ENCODE measurements at regions not wholly inside any gene's neighbourhood (a gene's known extent, or its start where the extent isn't known, plus 50 kb on each side); places are given as distances from the start of the nearest gene placed in this dataset.
"Not testable (repeated sequence)": the region's sequence is repeated elsewhere in the genome, so short reads cannot be mapped to it uniquely, and the experiment has no call there.

GRCh38 chr13:43946281-43946680, 66.6 kb downstream of the LACC1 start:
- no peak for DNase-seq
- no peak overlapping the region for H3K4me3 Mint-ChIP-seq

GRCh38 chr13:43947897-43948458, 68.3 kb downstream of the LACC1 start:
- no peak for DNase-seq
- Mint-ChIP-seq H3K4me1 (no peaks in the 10 kb centered on the region), H3K27ac (no peak overlapping the region), H3K4me3 (no peak overlapping the region), H3K27me3 (no peaks in the 10 kb centered on the region), H3K9me3 (no peaks in the 10 kb centered on the region), H3K36me3 (no peaks in the 10 kb centered on the region)
- CTCF ChIA-PET: no interaction called here

More at GRCh38 chr13:43946281-43946680, 66.6 kb downstream of the LACC1 start:
- Mint-ChIP-seq H3K9me3 (no peaks in the 10 kb centered on the region), H3K4me1 (no peaks in the 10 kb centered on the region), H3K27me3 (no peaks in the 10 kb centered on the region), H3K27ac (no peak overlapping the region), H3K36me3 (no peaks in the 10 kb centered on the region)
- CTCF ChIA-PET: no interaction called here

- Mint-ChIP-seq H3K9me3 (no peaks in the 10 kb centered on the region), H3K27me3 (peaks cover 9% of the 10 kb centered on the region), H3K4me1 (no peaks in the 10 kb centered on the region), H3K27ac (no peak overlapping the region), H3K36me3 (no peaks in the 10 kb centered on the region), H3K4me3 (no peak overlapping the region)
- CTCF ChIA-PET: no interaction called here
- no peak for DNase-seq
Observed at GRCh38 chr13:43953370-43953769, 73.7 kb downstream of the LACC1 start.

GRCh38 chr13:43956975-43957374, 77.3 kb downstream of the LACC1 start:
- H3K27ac Mint-ChIP-seq, DNase-seq, H3K4me3 Mint-ChIP-seq, H3K9me3 Mint-ChIP-seq, H3K4me1 Mint-ChIP-seq, H3K36me3 Mint-ChIP-seq, H3K27me3 Mint-ChIP-seq, CTCF ChIA-PET: not testable (repeated sequence)

- H3K9me3 Mint-ChIP-seq: no peaks in the 10 kb centered on the region
- H3K27me3 Mint-ChIP-seq: peaks cover 1% of the 10 kb centered on the region
- CTCF ChIA-PET: no interaction called here
Observed at GRCh38 chr13:43959291-43959690, 79.6 kb downstream of the LACC1 start.

GRCh38 chr13:43961909-43962308, 82.2 kb downstream of the LACC1 start:
- no peaks in the 10 kb centered on the region for H3K9me3 Mint-ChIP-seq
- CTCF ChIA-PET: no interaction called here

More at GRCh38 chr13:43959291-43959690, 79.6 kb downstream of the LACC1 start:
- DNase-seq: no peak
- no peak overlapping the region for H3K4me3 Mint-ChIP-seq
- H3K36me3 Mint-ChIP-seq: no peaks in the 10 kb centered on the region
- no peak overlapping the region for H3K27ac Mint-ChIP-seq
- no peaks in the 10 kb centered on the region for H3K4me1 Mint-ChIP-seq

GRCh38 chr13:43963726-43964125, 84.0 kb downstream of the LACC1 start:
- CTCF ChIA-PET: no interaction called here
- no peaks in the 10 kb centered on the region for H3K9me3 Mint-ChIP-seq
- no peaks in the 10 kb centered on the region for H3K4me1 Mint-ChIP-seq
- no peaks in the 10 kb centered on the region for H3K36me3 Mint-ChIP-seq
- H3K27me3 Mint-ChIP-seq: no peaks in the 10 kb centered on the region
- H3K27ac Mint-ChIP-seq: no peak overlapping the region
- no peak for DNase-seq
- no peak overlapping the region for H3K4me3 Mint-ChIP-seq

More at GRCh38 chr13:43961909-43962308, 82.2 kb downstream of the LACC1 start:
- Mint-ChIP-seq H3K4me3 (no peak overlapping the region), H3K27ac (no peak overlapping the region), H3K27me3 (no peaks in the 10 kb centered on the region), H3K36me3 (no peaks in the 10 kb centered on the region), H3K4me1 (no peaks in the 10 kb centered on the region)
- DNase-seq: no peak

- CTCF ChIA-PET: interaction anchor here (1.0 kb wide), 1 partner anchor 59 kb away, joined by 3 read pairs; no protein-coding TSS in a partner anchor
- Mint-ChIP-seq H3K9me3 (peaks cover 3% of the 10 kb centered on the region), H3K27ac (no peak overlapping the region)
Observed at GRCh38 chr13:43964698-43965458, 85.2 kb downstream of the LACC1 start.

GRCh38 chr13:43965459-43965845, 85.7 kb downstream of the LACC1 start:
- H3K4me1 Mint-ChIP-seq: no peaks in the 10 kb centered on the region
- no peak overlapping the region for H3K27ac Mint-ChIP-seq
- CTCF ChIA-PET: interaction anchor here (1.0 kb wide), 1 partner anchor 60 kb away, joined by 3 read pairs; no protein-coding TSS in a partner anchor
- H3K9me3 Mint-ChIP-seq: peaks cover 3% of the 10 kb centered on the region
- DNase-seq: no peak
- H3K36me3 Mint-ChIP-seq: no peaks in the 10 kb centered on the region
- no peaks in the 10 kb centered on the region for H3K27me3 Mint-ChIP-seq
- H3K4me3 Mint-ChIP-seq: no peak overlapping the region

More at GRCh38 chr13:43964698-43965458, 85.2 kb downstream of the LACC1 start:
- Mint-ChIP-seq H3K4me1 (no peaks in the 10 kb centered on the region), H3K27me3 (no peaks in the 10 kb centered on the region), H3K36me3 (no peaks in the 10 kb centered on the region), H3K4me3 (no peak overlapping the region)
- no peak for DNase-seq

- H3K27me3 Mint-ChIP-seq, H3K9me3 Mint-ChIP-seq, H3K36me3 Mint-ChIP-seq, H3K4me3 Mint-ChIP-seq, CTCF ChIA-PET, DNase-seq, H3K27ac Mint-ChIP-seq, H3K4me1 Mint-ChIP-seq: not testable (repeated sequence)
Observed at GRCh38 chr13:43968251-43968942, 88.7 kb downstream of the LACC1 start.

GRCh38 chr13:43968943-43969690, 89.4 kb downstream of the LACC1 start:
- H3K27me3 Mint-ChIP-seq, H3K4me3 Mint-ChIP-seq, H3K36me3 Mint-ChIP-seq, CTCF ChIA-PET, H3K4me1 Mint-ChIP-seq, DNase-seq, H3K27ac Mint-ChIP-seq, H3K9me3 Mint-ChIP-seq: not testable (repeated sequence)

- DNase-seq, H3K9me3 Mint-ChIP-seq, H3K27ac Mint-ChIP-seq, H3K4me3 Mint-ChIP-seq, H3K4me1 Mint-ChIP-seq, H3K27me3 Mint-ChIP-seq, H3K36me3 Mint-ChIP-seq, CTCF ChIA-PET: not testable (repeated sequence)
Observed at GRCh38 chr13:43969919-43970318, 90.2 kb downstream of the LACC1 start.

GRCh38 chr13:43970520-43971242, 91.0 kb downstream of the LACC1 start:
- H3K36me3 Mint-ChIP-seq, H3K27ac Mint-ChIP-seq, H3K4me1 Mint-ChIP-seq, CTCF ChIA-PET, H3K4me3 Mint-ChIP-seq, DNase-seq, H3K9me3 Mint-ChIP-seq, H3K27me3 Mint-ChIP-seq: not testable (repeated sequence)

GRCh38 chr13:43971324-43971723, 91.6 kb downstream of the LACC1 start:
- H3K27me3 Mint-ChIP-seq, H3K9me3 Mint-ChIP-seq, H3K4me3 Mint-ChIP-seq, DNase-seq, H3K27ac Mint-ChIP-seq, CTCF ChIA-PET, H3K36me3 Mint-ChIP-seq, H3K4me1 Mint-ChIP-seq: not testable (repeated sequence)

All from activated naive CD4-positive, alpha-beta T cell treated with anti-CD3 and anti-CD28 coated beads, Interleukin-2, amount 10 ng/mL, durations not matched to agents 7 days and 5 days (primary cell).